Endothelial cell of umbilical vein (primary cell): ENCODE measurements at regions not wholly inside any gene's neighbourhood (a gene's known extent, or its start where the extent isn't known, plus 50 kb on each side); places are given as distances from the start of the nearest gene placed in this dataset.

Experiments used
- BruUV-seq: library from RNA; stranded (reverse); fragments of 400-500 nt; replicated peaks from 2 replicates; lab custom pipeline; 2021; lab: Mats Ljungman, UMichigan
- CTCF ChIA-PET: fragments of 300-600, 350-600 bp; sonication (Branson Sonifier 250); formaldehyde crosslinking; loops from one replicate; lab custom pipeline; 2021; ENCODE audit warnings: antibody characterized with exemption, inconsistent platforms; lab: Charles Lee
- POLR2A ChIA-PET: fragments of 300-600, 350-600 bp; sonication (Branson Sonifier 250); formaldehyde crosslinking; loops from one replicate; lab custom pipeline; 2021; ENCODE audit warnings: antibody characterized with exemption, inconsistent platforms; lab: Charles Lee
- DNase-seq: peaks from one replicate; pipeline ENCODE4 v3.0.0-alpha.2; 2011; ENCODE audit warnings: low read depth, low spot score
- FAIRE-seq: peaks from 2 replicates; lab custom pipeline; 2011; peaks lifted over from hg19 to GRCh38; lab: Jason Lieb, UNC
- H2AFZ ChIP-seq: 2 replicates; pipeline ENCODE4 v1.6.0; 2012; ENCODE audit warnings: low read depth, low read length, control low read depth, inconsistent platforms
- H3K27ac ChIP-seq: 2 replicates; pipeline ENCODE4 v1.5.1; 2011; ENCODE audit warnings: low read depth, mild to moderate bottlenecking, control low read depth, low read length, moderate library complexity; ENCODE audit not compliant: insufficient read depth
- H3K27me3 ChIP-seq, 2 experiments: 2 replicates each; pipeline versions ENCODE4 v1.6.0 to v1.6.1; 2011; ENCODE audit warnings: low read length in 2 of 2, mixed read lengths in 1 of 2; ENCODE audit not compliant: control insufficient read depth in 2 of 2, insufficient read depth in 2 of 2
- H3K36me3 ChIP-seq, 2 experiments: 2 replicates in 1 of 2; 3 replicates in 1 of 2; pipeline ENCODE4 v1.5.1; 2011; ENCODE audit warnings: low read length in 2 of 2, mild to moderate bottlenecking in 1 of 2, moderate library complexity in 1 of 2; ENCODE audit not compliant: control insufficient read depth in 2 of 2, insufficient read depth in 2 of 2; ENCODE audit errors: extremely low read depth in 1 of 2
- H3K4me1 ChIP-seq: 3 replicates; pipeline ENCODE4 v1.5.1; 2011; ENCODE audit warnings: mild to moderate bottlenecking, low read length; ENCODE audit not compliant: control insufficient read depth, insufficient read depth; ENCODE audit errors: extremely low read depth
- H3K4me2 ChIP-seq: 2 replicates; pipeline ENCODE4 v1.6.1; 2011; ENCODE audit warnings: low read length, control low read depth, mixed read lengths; ENCODE audit not compliant: insufficient read depth
- H3K4me3 ChIP-seq, 3 experiments: fragments of 200-600 bp in 1 of 3; sonication (generic), shearing (Covaris generic) in 1 of 3; replicated peaks in 1 of 3; 2 replicates each; pipeline ENCODE4 v1.5.1; 2011 to 2016; ENCODE audit warnings: control low read depth in 3 of 3, low read length in 3 of 3, mild to moderate bottlenecking in 2 of 3, inconsistent platforms in 1 of 3, low read depth in 1 of 3, moderate library complexity in 1 of 3; ENCODE audit not compliant: insufficient read depth in 1 of 3
- H3K79me2 ChIP-seq: 2 replicates; pipeline ENCODE4 v1.6.0; 2012; ENCODE audit warnings: low read length, inconsistent platforms; ENCODE audit not compliant: control insufficient read depth, insufficient read depth
- H3K9ac ChIP-seq: replicated peaks from 2 replicates; pipeline ENCODE3; 2011; ENCODE audit warnings: low read length, control low read depth; ENCODE audit not compliant: insufficient read depth; ENCODE audit errors: extremely low read depth
- H3K9me1 ChIP-seq: replicated peaks from 3 replicates; pipeline ENCODE4 v1.6.0; 2011; ENCODE audit warnings: mild to moderate bottlenecking, low read length; ENCODE audit not compliant: control insufficient read depth, insufficient read depth; ENCODE audit errors: extremely low read depth
- H3K9me3 ChIP-seq: replicated peaks from 2 replicates; pipeline ENCODE4 v1.5.1; 2012; ENCODE audit warnings: low read length, inconsistent platforms; ENCODE audit not compliant: control insufficient read depth, insufficient read depth
- H4K20me1 ChIP-seq: replicated peaks from 2 replicates; pipeline ENCODE3; 2011; ENCODE audit warnings: mild to moderate bottlenecking, low read length; ENCODE audit not compliant: control insufficient read depth, insufficient read depth; ENCODE audit errors: extremely low read depth
- CTCF ChIP-seq, 2 donors: IDR thresholded peaks; 1 replicate in 1 of 2; 2 replicates in 1 of 2; pipeline ENCODE4 v1.5.1; 2011; ENCODE audit warnings: low read length in 2 of 2, mild to moderate bottlenecking in 2 of 2, moderate library complexity in 2 of 2, control low read depth in 1 of 2, inconsistent platforms in 1 of 2, low read depth in 1 of 2; ENCODE audit not compliant: insufficient read depth in 1 of 2; ENCODE audit errors: extremely low read depth in 1 of 2
- EZH2 ChIP-seq: IDR thresholded peaks from 2 replicates; pipeline ENCODE4 v1.6.1; 2012; ENCODE audit warnings: borderline replicate concordance, low read depth, mild to moderate bottlenecking, moderate library complexity, low read length, inconsistent platforms; ENCODE audit not compliant: severe bottlenecking
- GATA2 ChIP-seq: IDR thresholded peaks from 2 replicates; pipeline ENCODE4 v1.7.0; 2011; ENCODE audit warnings: low read depth, mild to moderate bottlenecking, moderate library complexity, mixed read lengths, low read length; ENCODE audit not compliant: insufficient read length, insufficient read depth
- MAX ChIP-seq: IDR thresholded peaks from 2 replicates; pipeline ENCODE4 v1.6.1; 2011; ENCODE audit not compliant: insufficient read depth, insufficient read length
- MYC ChIP-seq: IDR thresholded peaks from one replicate; pipeline ENCODE4 v1.6.1; 2011; ENCODE audit warnings: mild to moderate bottlenecking, low read depth, low read length
- dilution Hi-C: fragments of 300-500 bp; cut with MboI; formaldehyde crosslinking; loops from one replicate; pipeline ENCODE4 v1.15.0; 2019; ENCODE audit warnings: low sequenced_read_pairs; ENCODE audit not compliant: extremely low pct_ligation_motif_present
- intact Hi-C: fragments of 100-400 bp; cut with micrococcal nuclease; formaldehyde crosslinking; loops from one replicate; pipeline ENCODE4 v1.10.0; 2022

- Histone ChIP-seq H3K4me2 (no peak overlapping the region), H3K9ac (no peak overlapping the region), H3K4me3 (no peak overlapping the region), H3K9me1 (no peaks in the 10 kb centered on the region), H3K27ac (no peak overlapping the region), H3K79me2 (no peaks in the 10 kb centered on the region), H3K36me3 (no peaks in the 10 kb centered on the region), H3K9me3 (peaks cover 2% of the 10 kb centered on the region), H3K4me1 (no peaks in the 10 kb centered on the region), H2AFZ (no peak overlapping the region), H3K27me3 (no peaks in the 10 kb centered on the region), H4K20me1 (no peaks in the 10 kb centered on the region)
- TF ChIP-seq MAX, result no peak
- TF ChIP-seq GATA2, result no peak
- TF ChIP-seq CTCF (IDR thresholded peaks at IDR 0.05; ENCODE audit: extremely low read depth in 1 of 2, insufficient read depth in 1 of 2, low read depth in 1 of 2, low read length in 2 of 2), result no peak
- intact Hi-C loops, result no loop called here
- no peak for DNase-seq
- BruUV-seq, result no TSS peak
- POLR2A ChIA-PET, result no interaction called here
- CTCF ChIA-PET, result no interaction called here
- dilution Hi-C loops, result no loop called here
- FAIRE-seq, result no peak
Measured at GRCh38 chr3:94873751-94874150, 810.9 kb downstream of the NSUN3 start.

- Histone ChIP-seq H3K4me2 (no peak overlapping the region), H3K9me3 (peaks cover 2% of the 10 kb centered on the region), H3K9ac (no peak overlapping the region), H3K4me3 (no peak overlapping the region), H3K4me1 (no peaks in the 10 kb centered on the region), H3K79me2 (no peaks in the 10 kb centered on the region), H3K9me1 (no peaks in the 10 kb centered on the region), H3K27ac (no peak overlapping the region), H4K20me1 (no peaks in the 10 kb centered on the region), H2AFZ (no peak overlapping the region), H3K27me3 (no peaks in the 10 kb centered on the region), H3K36me3 (no peaks in the 10 kb centered on the region)
- ChIA-PET POLR2A (no interaction called here), CTCF (no interaction called here)
- intact Hi-C loops, result no loop called here
- no TSS peak for BruUV-seq
- dilution Hi-C loops, result no loop called here
- no peak for FAIRE-seq
- no peak for TF ChIP-seq EZH2
- TF ChIP-seq MYC, result no peak
- no peak for DNase-seq
Measured at GRCh38 chr3:94875149-94875548, 812.3 kb downstream of the NSUN3 start.
